GM20000 (cell line): ENCODE measurements at regions not wholly inside any gene's neighbourhood (a gene's known extent, or its start where the extent isn't known, plus 50 kb on each side); places are given as distances from the start of the nearest gene placed in this dataset.
"Not testable (repeated sequence)": the region's sequence is repeated elsewhere in the genome, so short reads cannot be mapped to it uniquely, and the experiment has no call there.

Source experiments
- DNase-seq: peaks from one replicate; pipeline ENCODE4 v3.0.0; 2012; ENCODE audit warnings: low spot score
- CTCF ChIP-seq: IDR thresholded peaks from 2 replicates; pipeline ENCODE4 v1.5.1; 2012; ENCODE audit warnings: mild to moderate bottlenecking, control low read depth; ENCODE audit errors: extremely low read depth, missing control alignments

- TF ChIP-seq CTCF, result no peak
- no peak for DNase-seq
Observed at GRCh38 chr3:159488602-159489001, 500.0 kb upstream of the IL12A start.

- no peak for TF ChIP-seq CTCF
- DNase-seq, result no peak
Observed at GRCh38 chr3:159497361-159497760, 491.3 kb upstream of the IL12A start.

- TF ChIP-seq CTCF, result no peak
- DNase-seq, result no peak
Observed at GRCh38 chr3:159499031-159499793, 489.4 kb upstream of the IL12A start.

GRCh38 chr3:159501029-159501428, 487.6 kb upstream of the IL12A start:
- TF ChIP-seq CTCF, result no peak
- DNase-seq, result no peak

- TF ChIP-seq CTCF, result no peak
- DNase-seq, result no peak
Observed at GRCh38 chr3:159502986-159503385, 485.6 kb upstream of the IL12A start.

GRCh38 chr3:159510988-159511387, 477.6 kb upstream of the IL12A start:
- not testable (repeated sequence) for DNase-seq

GRCh38 chr3:159513444-159513843, 475.2 kb upstream of the IL12A start:
- TF ChIP-seq CTCF, result no peak
- no peak for DNase-seq

GRCh38 chr3:159513867-159514380, 474.7 kb upstream of the IL12A start:
- DNase-seq, result no peak
- TF ChIP-seq CTCF, result no peak
